BJ (cell line): ENCODE measurements at regions not wholly inside any gene's neighbourhood (a gene's known extent, or its start where the extent isn't known, plus 50 kb on each side); places are given as distances from the start of the nearest gene placed in this dataset.

Source experiments
- CTCF ChIA-PET: fragments of 350-600 bp; formaldehyde crosslinking; extraction: SDS; loops from one replicate; lab custom pipeline; 2021; ENCODE audit warnings: antibody characterized with exemption, inconsistent platforms; lab: Yijun Ruan, JAX
- POLR2A ChIA-PET: fragments of 300-600 bp; sonication (Branson Sonifier 250); formaldehyde crosslinking; extraction: SDS; loops from one replicate; lab custom pipeline; 2021; ENCODE audit warnings: antibody characterized with exemption; lab: Charles Lee
- DNase-seq: peaks from one replicate; pipeline ENCODE4 v3.0.0-alpha.2; 2011; ENCODE audit warnings: low read depth
- H3K27me3 ChIP-seq: 2 replicates; pipeline ENCODE4 v1.6.0; 2011; ENCODE audit warnings: low read length; ENCODE audit not compliant: control insufficient read depth, insufficient read depth
- H3K36me3 ChIP-seq: 2 replicates; pipeline ENCODE4 v1.5.1; 2011; ENCODE audit warnings: low read length; ENCODE audit not compliant: control insufficient read depth, insufficient read depth
- H3K4me3 ChIP-seq: 2 replicates; pipeline ENCODE4 v1.5.1; 2011; ENCODE audit warnings: low read depth, mild to moderate bottlenecking, control low read depth, low read length
- CTCF ChIP-seq: IDR thresholded peaks from 2 replicates; pipeline ENCODE4 v1.5.1; 2011; ENCODE audit warnings: low read depth, mild to moderate bottlenecking, control low read depth, inconsistent platforms, low read length, moderate library complexity; ENCODE audit not compliant: insufficient read depth

- DNase-seq, result no peak
- H3K4me3 ChIP-seq, result no peak overlapping the region
- no peak for TF ChIP-seq CTCF
- CTCF ChIA-PET, result no interaction called here
- no peaks in the 10 kb centered on the region for H3K36me3 ChIP-seq
- POLR2A ChIA-PET, result no interaction called here
- no peaks in the 10 kb centered on the region for H3K27me3 ChIP-seq
Observed at GRCh38 chr2:193861557-193861956, 1666.8 kb upstream of the TMEFF2 start.

- ChIA-PET CTCF (no interaction called here), POLR2A (no interaction called here)
- no peak for TF ChIP-seq CTCF
- Histone ChIP-seq H3K4me3 (no peak overlapping the region), H3K27me3 (no peaks in the 10 kb centered on the region), H3K36me3 (no peaks in the 10 kb centered on the region)
- no peak for DNase-seq
Observed at GRCh38 chr2:193847991-193848390, 1653.3 kb upstream of the TMEFF2 start.

GRCh38 chr2:193847130-193847529, 1652.4 kb upstream of the TMEFF2 start:
- no peak overlapping the region for H3K4me3 ChIP-seq
- DNase-seq, result no peak
- CTCF ChIA-PET, result no interaction called here
- H3K36me3 ChIP-seq, result no peaks in the 10 kb centered on the region
- no peak for TF ChIP-seq CTCF
- H3K27me3 ChIP-seq, result no peaks in the 10 kb centered on the region
- POLR2A ChIA-PET, result no interaction called here

- ChIA-PET POLR2A (no interaction called here), CTCF (no interaction called here)
- no peak for TF ChIP-seq CTCF
- Histone ChIP-seq H3K36me3 (no peaks in the 10 kb centered on the region), H3K27me3 (no peaks in the 10 kb centered on the region), H3K4me3 (no peak overlapping the region)
- DNase-seq, result no peak
Observed at GRCh38 chr2:193845604-193846003, 1650.9 kb upstream of the TMEFF2 start.

GRCh38 chr2:193843675-193844074, 1648.9 kb upstream of the TMEFF2 start:
- ChIA-PET POLR2A (no interaction called here), CTCF (no interaction called here)
- no peak overlapping the region for H3K4me3 ChIP-seq
- DNase-seq, result no peak
- no peaks in the 10 kb centered on the region for H3K27me3 ChIP-seq
- H3K36me3 ChIP-seq, result no peaks in the 10 kb centered on the region
- no peak for TF ChIP-seq CTCF
